GM20431 (cell line): ENCODE measurements at regions not wholly inside any gene's neighbourhood (a gene's known extent, or its start where the extent isn't known, plus 50 kb on each side); places are given as distances from the start of the nearest gene placed in this dataset.
"Not testable (repeated sequence)": the region's sequence is repeated elsewhere in the genome, so short reads cannot be mapped to it uniquely, and the experiment has no call there.

Experiments
- in situ Hi-C: fragments of 300-500 bp; cut with MseI, MboI; formaldehyde crosslinking; loops from one replicate; pipeline ENCODE4 v1.15.0; 2020; ENCODE audit warnings: low sequenced_read_pairs; ENCODE audit not compliant: unreplicated experiment

- in situ Hi-C loops = not testable (repeated sequence)
These were observed 124.9 kb upstream of the CCDC180 start for GRCh38 chr9:97182532-97182931.

DNA sequence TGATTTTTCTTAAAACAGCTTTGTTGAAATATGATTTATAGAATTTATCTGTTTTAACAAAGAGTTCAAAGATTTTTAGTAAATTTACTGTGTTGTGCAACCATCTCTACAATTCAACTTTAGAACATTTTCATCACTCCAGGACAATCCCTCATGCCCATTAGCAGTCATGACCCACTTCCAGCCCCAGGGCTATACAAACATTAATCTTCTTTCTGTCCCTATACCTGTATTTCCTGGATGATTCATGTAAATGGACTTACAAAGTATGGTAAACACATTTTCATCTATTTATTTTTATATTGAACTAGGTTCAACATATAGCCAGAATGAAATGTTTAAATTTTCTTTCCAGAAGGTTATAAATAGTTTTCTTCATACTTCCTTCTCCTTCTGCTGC, 127.8 kb upstream of the CCDC180 start:
- in situ Hi-C loops = no loop called here

GRCh38 chr9:97176206-97176605, 131.3 kb upstream of the CCDC180 start:
- in situ Hi-C loops = no loop called here

DNA sequence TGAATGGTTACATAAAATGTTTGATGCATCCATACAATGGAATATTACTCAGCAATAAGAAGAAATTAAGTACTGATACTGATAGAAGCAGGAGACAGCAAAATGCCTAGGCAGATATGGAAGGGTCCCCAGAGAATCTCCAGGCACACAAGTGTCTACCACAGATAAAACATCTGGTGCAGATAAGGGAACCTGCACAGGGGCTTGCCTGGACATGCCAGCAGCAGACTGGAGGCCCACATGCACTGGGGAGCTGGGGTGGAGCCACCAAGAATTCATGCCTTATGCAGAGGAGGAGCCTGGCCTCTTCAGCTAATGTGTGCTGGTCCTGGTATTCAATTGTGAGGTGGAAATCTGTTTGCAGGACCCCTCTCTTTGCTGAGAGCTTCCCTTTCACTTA, 129.2 kb upstream of the CTSV start:
- in situ Hi-C loops = not testable (repeated sequence)

DNA sequence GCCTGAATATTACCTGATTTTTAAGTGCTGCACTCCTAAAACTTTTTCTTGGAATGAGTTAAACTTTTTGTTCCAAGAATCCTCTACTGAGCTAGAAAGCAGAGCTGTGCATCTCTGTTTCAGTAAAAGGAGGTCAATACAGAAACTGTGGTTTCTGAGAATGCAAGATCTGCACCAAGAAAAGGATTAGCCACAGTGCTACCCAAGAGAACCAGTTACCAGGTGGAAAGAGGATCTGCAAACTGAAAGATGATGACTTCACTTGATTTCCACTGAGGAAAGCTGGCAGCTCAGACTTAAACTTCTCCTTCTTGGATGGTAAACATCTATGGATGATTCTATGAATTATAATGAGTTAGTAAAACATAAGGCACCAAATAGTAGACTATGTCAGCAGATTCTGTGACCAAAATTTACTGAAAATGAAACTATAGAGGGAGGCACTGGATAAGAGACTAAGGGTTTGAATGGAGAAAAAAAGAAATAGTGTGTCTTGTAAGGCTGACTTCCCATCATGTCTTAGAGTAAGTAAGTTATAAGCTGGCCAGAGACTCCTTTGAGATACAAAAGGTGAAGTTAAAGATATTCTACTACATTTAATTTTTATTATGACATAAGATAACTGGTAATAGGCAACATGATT, 127.7 kb upstream of the CTSV start:
- in situ Hi-C loops = not testable (repeated sequence)

DNA sequence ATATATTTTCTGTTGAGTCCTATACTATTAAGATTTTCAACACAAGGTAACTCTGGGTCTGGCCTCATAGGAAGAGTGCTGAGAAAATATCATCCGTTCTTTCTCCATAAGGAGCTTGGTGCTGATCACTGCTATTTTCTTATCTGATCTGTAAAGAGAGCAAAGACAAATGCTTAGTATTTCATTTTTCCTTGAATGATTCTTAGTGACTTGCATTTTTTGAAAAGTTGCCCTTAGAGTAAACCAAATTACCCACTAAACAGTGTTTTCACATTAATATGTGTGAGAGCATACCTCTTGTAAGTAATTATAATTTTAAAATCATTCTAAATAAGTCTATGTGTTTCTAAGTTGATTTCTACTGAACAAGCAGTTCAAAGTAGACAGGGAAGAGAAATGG, 121.3 kb upstream of the CTSV start:
- in situ Hi-C loops = no loop called here

GRCh38 chr9:97158722-97159121, 119.8 kb upstream of the CTSV start:
- in situ Hi-C loops = not testable (repeated sequence)

DNA sequence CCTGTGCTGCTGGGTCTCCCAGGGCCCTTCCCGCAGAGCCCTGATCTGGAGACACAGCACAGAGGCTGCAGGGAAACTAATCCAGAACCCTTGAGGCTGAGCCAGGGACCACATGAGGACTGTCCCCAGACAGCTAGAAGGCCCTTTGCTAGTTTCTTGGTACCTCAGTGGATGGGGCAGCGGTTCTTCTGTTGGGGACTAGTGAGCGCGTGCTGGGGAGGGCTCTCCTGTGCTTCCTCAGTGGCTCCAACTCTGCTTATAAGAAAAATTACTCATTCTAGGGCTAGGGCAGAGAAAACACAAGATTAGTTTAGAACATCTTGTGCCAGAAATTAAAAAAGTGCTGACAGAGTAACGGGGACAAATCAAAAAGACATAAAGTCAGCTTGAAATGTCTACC, 116.5 kb upstream of the CTSV start:
- in situ Hi-C loops = not testable (repeated sequence)

DNA sequence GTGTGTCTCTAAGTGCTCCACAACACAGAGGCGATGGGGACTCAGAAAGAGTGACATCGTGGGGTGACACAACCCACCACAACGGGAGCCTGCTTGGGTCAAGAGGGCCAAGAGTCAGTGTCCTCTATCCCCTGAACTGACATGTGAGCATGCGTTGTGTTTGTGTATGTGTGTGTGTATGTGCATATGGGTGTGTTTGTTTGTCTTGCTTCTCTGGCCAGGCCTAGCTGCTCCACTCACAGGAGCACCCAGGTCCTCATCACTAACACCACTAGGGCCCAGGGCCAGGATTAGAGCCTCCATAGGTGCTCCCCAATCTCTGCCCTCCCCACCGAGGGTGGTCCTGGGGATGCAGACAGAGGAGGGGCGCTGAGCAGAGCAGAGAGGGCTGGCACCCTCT, 115.0 kb upstream of the CTSV start:
- in situ Hi-C loops = no loop called here

GRCh38 chr9:97153160-97153559, 114.2 kb upstream of the CTSV start:
- in situ Hi-C loops = not testable (repeated sequence)

- in situ Hi-C loops = not testable (repeated sequence)
These were observed 111.5 kb upstream of the CTSV start for GRCh38 chr9:97150471-97150870.

- in situ Hi-C loops = not testable (repeated sequence)
These were observed 109.5 kb upstream of the CTSV start for GRCh38 chr9:97148428-97148827.

- in situ Hi-C loops = not testable (repeated sequence)
These were observed 106.7 kb upstream of the CTSV start for GRCh38 chr9:97145680-97146079.

GRCh38 chr9:97140566-97140965, 101.6 kb upstream of the CTSV start:
- in situ Hi-C loops = no loop called here

DNA sequence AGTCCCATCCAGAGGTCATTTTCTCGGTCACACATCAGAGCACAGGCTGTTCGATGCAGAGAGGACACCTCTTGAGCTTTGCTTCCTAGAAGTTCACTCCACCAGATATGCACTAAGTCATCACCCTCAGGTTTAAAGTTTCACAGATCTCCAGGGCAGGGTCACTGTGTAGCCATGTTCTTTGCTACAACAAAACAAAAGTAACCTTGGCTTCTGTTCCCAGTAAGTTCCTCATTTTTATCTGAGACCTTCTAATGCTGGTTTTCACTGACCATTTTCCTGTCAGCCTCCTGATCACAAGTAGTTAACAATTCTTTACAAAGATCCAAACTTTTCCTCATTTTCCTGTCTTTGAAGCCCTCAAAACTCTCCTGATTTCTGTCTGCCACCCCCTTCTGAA, 97.5 kb upstream of the CTSV start:
- in situ Hi-C loops = no loop called here

GRCh38 chr9:97133966-97134365, 95.0 kb upstream of the CTSV start:
- in situ Hi-C loops = not testable (repeated sequence)

- in situ Hi-C loops = no loop called here
These were observed 93.9 kb upstream of the CTSV start for GRCh38 chr9:97132865-97133264.

DNA sequence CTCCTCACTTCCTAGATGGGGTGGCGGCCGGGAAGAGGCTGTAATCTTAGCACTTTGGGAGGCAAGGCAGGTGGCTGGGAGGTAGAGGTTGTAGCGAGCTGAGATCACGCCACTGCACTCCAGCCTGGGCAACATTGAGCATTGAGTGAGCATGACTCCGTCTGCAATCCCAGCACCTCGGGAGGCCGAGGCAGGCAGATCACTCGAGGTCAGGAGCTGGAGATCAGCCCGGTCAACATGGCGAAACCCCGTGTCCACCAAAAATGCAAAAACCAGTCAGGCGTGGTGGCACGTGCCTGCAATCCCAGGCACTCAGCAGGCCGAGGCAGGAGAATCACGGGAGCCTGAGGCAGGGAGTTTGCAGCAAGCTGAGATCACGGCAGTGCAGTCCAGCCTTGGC, 91.9 kb upstream of the CTSV start:
- in situ Hi-C loops = not testable (repeated sequence)

GRCh38 chr9:97130387-97130786, 91.4 kb upstream of the CTSV start:
- in situ Hi-C loops = not testable (repeated sequence)

DNA sequence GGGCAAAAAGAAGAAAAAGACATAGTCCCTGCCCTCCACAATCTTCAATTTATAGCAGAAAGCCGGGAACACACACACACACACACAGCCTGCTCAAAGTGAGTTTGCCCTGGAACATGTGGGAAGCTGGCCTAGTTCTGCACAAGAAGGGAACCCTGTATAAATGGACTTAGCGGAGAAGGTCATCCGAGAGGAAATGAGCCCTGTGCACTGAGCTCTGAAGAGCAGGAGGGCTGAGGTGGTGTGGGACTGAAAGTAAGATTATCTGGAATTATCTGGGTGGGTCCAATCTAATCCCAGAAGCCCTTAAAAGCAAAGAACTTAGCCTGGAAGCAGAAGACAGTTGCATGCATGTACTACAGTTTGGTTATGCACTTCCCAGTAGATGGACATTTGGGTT, 90.0 kb upstream of the CTSV start:
- in situ Hi-C loops = no loop called here

GRCh38 chr9:97124256-97124655, 85.3 kb upstream of the CTSV start:
- in situ Hi-C loops = loop anchor here (25.0 kb wide), 1 partner anchor 262 kb away; the partner anchor contains the start of gene ZNF782

GRCh38 chr9:97110696-97111095, 71.8 kb upstream of the CTSV start:
- in situ Hi-C loops = loop anchor here (25.0 kb wide), 1 partner anchor 248 kb away; the partner anchor contains the start of gene ZNF782
